Hippocampal formation (tissue), 2 donors: ENCODE measurements at regions not wholly inside any gene's neighbourhood (a gene's known extent, or its start where the extent isn't known, plus 50 kb on each side); places are given as distances from the start of the nearest gene placed in this dataset.

Source experiments
- DNase-seq, 2 donors: peaks; one replicate each; lab custom pipeline; 2025; lab: John Stamatoyannopoulos, UW

DNA sequence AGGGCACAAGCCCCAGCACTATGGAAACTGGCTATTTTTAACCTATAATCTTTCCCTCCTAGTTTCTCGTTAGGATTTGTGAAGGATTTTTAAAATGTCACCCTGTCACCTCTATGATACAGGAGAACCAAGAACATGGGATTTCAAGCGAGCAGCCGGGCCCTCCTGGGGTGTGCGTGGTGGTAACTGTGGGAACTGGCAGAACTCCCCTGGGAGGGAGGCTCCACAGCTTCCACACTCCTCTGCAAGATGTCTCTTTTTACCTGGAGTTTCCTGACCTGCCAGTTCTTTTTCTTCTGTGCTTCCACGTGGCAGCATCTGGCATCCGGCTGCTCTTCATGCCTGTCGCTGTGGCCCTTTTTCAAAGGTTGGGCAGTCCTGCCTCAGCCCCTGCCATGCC is 386.3 kb upstream of the MYT1L start:
- DNase-seq, result no peak

DNA sequence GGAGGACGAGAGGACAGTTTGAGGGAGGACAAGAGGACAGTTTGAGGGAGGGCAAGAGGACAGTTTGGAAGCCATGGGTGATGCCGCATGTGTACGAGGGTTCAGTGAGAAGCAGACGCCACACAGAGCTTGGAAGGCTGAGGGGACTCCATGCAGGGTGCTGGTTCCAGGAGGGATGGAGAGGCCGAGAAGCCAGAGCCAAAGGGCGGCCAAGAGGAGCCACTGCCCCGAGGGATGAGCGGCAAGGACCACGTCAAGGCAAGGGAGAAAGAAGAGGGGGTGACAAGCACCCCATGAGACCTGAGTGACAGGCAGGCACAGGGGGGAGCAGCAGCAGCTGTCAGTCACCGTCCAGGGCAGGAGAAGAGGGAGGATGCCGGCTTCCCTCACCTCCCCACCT is 385.7 kb upstream of the MYT1L start:
- DNase-seq, result no peak

DNA sequence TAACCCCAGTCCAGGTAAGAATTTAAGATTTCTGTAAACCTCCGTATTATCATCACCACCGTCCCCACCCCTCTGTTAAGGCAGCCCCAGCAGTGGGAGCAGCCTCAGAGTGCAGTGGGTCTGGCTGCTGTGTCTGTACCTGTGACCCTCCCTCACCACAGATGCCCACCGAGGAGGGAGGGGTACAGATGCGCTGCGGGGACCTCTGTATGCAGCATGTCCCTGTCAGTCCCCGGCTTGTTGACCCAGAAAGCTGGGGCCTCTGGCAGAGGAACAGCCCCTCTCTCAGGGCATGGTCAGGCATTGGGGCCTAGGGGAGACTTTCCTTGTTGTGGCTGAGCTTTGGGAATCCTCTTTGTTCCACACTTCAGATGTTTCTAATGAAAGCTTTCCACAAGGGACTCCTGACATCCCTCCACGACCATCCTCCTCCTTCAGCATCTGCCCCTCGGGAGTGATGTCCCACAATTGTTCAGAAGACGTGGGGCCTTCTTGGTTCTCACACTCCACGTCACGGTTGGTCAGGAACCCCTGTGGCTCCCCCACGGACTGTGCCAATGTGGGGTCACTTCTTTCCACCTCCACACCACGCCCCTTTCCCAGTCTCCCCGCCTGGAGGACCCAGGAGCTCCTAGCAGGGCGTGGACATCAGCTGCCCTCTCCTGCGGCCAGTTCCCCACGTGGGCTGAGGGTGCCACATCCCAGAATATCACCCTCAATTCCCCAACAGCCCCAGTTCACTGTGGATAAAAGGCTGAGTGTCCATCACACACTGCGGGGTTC is 384.2 kb upstream of the MYT1L start:
- no peak for DNase-seq

DNA sequence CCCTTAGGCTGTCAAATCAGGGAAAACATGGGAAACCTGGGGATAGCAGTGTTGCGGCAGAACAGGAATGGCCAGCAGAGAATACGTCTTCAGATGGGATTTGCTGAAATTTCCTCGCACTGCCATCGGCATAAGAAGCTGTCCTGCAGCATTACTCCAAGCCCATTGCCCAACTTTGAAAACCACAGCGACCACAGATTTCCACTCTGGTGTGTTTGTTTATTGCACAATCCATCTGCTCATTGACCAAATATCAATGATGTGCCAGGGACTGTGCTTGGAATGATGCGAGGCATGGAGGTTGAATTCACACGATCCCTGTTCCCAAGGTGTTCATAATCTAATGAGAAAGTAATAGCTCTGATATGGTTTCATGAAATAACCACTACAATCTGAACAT is 383.3 kb upstream of the MYT1L start:
- DNase-seq, result no peak

DNA sequence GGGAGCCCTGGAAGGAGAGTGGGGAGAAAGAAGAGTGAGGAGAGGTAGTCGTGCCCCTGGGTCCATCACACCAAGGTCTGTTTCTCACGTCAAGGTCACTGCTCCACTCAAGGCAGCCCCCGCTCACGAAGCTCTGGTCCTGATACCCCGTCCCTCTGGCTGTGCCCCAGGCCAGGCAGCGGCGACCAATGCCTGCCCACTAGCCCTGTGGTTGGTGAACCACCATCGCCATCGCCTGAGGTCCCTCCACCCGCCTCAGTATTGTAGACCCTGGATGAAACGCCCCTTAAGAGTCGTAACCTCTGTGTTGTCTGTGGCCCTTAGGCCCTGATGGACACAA is 378.3 kb upstream of the MYT1L start:
- no peak for DNase-seq

DNA sequence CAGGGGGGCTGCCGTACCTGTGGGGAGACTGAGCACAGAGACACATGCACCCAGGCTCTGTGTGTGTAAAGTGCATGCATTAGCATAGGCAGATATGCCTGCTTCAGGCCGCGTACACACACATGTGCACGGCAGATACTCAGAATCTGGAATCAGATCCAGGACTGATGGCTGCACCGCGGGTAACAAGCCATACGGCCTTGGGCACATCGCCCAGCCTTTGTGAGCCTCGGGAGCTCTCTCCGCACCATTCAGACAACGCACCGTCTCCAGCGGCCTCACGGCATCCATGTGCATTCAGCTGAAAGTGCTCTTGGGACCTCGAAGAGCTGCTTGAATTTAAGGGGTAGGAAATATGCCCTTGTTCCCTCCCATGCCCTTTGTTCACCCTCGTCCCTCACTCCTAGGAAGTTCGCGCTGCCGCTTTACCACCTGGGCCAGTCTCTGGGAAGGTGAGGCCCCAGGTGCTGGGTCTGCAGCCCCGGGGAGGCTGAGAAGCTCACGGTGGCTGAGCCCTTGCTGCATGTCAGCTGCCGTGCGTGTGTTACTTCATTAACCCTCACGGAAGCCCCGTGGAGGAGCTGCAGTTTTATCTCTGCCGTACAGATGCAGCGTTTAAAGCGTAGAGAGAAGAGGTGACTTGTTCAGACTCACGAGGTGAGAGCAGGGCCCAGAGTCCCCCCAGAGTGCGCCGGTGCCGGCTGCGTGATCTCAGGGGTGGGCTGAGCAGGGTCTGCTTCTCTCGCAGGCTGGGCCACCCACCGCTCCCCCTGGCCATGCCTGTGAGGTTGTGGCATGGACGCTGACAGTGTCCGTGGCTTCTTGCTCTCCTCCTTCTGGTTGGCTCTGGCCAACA is 377.7 kb upstream of the MYT1L start:
- no peak for DNase-seq

DNA sequence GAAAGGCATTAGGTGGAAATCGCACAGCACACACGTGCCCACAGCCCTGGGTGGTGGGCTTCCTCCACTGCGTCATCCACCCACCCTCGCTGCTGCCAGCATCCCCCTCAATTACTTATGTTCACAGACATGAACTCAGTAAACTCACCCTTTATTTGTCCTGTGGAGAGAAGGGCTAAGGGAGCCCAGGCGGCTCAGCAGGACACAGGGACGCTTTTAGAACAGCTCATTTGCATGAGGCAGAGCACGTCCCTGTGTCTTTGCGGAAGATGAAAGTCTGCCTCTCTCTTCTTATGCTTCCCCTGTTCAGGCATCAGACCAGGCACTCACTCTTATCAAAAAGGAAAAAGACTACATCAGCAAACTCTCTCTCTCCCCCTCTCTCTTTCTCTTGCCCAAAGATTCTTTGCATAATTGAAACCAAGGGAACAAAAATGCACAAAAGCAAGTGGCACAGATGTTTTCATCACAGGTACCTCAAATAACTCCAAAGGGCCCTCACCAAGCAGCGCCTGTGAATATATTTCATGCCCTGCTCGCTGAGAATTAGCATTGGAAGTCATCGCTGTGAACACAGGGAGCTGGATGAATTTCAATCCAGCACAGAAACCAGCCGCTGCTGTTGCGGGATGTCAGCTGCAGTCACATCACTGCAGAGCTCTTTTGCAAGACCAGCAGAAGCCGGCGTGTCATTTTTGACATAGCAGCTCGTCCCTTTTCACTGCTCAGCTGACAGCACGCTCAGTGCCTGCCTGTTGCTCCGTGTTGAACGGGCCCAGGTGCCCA is 376.3 kb upstream of the MYT1L start:
- DNase-seq, result no peak

DNA sequence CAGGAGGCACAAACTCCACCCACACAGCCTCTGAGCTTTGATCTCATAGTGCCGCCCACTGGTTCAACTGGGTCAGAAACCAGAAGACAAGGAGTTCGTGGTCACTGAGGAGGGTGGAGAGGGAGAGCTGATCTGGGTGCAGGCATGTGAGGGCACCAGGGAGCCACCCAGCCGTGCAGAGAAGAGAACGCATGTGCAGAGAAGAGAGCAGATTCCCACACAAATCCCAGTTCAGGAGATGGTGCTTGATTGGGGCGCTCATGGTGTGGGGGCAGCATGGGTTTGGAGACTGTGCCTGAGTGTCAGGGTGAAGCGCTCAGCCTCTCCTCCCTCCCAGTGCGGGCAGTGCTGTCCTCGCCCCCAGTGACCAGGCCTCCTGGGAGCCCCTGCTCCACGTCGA is 375.2 kb upstream of the MYT1L start:
- DNase-seq, result no peak

DNA sequence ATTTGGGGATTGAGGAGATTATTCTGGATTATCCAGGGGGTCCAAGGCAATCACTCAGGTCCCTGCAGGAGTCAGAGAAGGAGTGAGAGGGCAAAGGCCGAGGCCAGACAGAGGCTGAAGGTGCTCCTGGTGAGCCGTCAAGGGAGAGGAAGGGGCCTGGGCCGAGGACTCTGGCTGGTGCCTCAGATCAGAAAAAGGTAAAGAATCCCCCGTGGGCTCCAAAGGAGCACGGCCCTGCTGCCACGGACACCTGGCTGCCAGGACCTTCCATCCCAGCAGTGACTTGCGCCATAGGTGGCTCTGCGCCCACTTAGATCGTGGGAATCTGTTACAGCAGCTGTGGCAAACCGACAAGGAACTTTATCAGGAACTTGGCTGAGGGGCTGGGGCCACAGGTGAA is 374.8 kb upstream of the MYT1L start:
- no peak for DNase-seq

DNA sequence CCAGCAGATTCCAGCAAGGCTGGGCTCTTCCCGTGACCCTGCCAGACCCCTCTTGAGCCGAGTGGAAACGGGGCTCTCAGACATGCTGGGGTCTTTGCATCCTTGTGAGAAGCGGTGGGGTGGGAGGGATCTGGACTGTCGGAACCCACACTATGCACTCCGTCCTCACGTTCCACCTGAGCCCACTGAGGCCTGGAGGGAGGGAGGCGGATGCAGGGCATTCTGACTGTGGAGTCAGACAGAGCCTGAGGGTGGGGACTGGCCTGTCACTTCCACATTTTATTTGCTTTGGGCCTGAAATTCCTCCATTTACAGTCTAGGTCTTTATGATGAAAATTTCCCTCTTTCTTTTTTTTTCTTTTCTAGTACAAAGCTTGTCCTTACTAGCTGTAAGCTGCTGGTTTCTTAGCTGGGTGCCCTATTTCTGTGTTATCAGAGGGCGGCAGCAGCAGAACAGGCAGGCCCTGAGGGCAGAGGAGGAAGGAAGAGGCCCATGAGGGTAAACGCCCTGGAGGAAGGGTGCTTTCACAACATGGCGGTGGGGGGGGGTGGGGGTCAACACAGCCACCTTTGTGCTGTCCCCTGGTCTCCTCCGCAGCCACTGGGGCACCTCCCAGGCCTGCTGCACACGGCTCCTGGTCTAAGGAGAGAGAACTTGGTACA is 373.5 kb upstream of the MYT1L start:
- DNase-seq, result no peak

DNA sequence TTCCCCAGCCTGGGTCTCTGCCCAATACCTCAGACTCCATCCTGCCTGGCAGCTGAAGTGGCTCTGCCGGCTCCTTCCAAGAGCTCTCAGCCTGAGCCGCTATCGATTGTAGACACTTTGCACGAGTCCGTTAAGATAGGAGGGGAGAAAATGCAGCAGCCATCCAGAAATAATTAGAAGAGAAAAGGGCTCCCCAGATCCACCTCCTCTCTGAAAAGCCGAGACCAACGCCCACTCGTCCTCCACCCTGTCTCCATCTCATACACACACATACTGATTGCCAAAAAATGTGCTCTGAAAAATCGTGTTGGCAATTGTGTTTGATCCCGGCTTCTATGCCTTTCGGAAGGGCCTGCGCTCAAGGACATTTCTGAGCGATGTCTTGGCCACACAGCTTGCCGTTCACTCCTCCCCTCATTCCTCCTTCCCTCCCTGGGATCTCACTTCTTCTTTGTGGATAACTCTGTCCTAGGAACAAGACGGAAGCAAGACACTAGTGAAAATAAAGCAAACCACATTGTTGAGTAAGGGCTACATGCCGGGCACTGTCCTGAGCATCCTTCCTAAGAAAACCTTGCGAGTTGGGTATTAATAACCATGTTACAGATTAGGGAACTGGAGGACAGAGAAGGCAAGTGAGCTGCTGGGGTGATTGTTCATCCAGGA is 372.8 kb upstream of the MYT1L start:
- no peak for DNase-seq

DNA sequence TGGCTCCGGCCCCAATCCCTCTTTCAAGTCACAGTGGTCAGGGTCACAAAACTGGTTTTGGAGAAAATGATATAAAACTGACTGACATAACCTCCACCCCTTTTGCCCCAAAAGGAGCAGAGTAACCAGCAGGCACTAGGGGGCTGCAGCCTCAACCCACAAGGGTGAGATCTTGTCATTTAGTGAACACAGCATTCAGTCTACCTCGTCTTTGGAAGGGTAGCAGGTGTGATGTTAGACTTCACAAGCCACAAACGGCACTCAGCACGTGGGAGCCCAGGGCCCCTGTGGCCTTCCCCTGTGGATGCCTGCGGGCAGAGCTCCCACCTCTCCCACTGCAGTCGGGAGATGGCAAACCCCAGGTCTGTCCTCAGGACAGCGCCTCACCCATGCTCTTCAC is 372.1 kb upstream of the MYT1L start:
- no peak for DNase-seq

DNA sequence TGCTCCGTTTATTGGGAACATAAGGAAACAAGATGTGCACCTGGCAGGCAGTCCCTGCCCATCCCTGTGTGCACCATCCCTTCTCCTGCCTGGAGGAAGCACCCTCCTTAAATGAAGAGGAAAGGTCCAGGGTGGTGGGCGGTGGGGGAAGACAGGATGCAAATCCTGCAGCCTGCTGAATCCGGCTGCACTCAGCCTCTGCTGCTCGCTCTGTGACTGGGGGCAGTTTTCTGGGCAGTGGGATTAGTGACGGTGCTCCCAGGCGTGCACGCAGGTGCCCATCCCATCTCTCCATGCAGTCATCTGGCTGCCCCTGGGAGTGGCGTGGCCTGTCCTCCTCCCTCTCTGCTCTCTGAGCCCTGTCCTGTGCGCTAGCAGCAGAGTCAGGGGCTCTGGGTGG is 371.3 kb upstream of the MYT1L start:
- no peak for DNase-seq

DNA sequence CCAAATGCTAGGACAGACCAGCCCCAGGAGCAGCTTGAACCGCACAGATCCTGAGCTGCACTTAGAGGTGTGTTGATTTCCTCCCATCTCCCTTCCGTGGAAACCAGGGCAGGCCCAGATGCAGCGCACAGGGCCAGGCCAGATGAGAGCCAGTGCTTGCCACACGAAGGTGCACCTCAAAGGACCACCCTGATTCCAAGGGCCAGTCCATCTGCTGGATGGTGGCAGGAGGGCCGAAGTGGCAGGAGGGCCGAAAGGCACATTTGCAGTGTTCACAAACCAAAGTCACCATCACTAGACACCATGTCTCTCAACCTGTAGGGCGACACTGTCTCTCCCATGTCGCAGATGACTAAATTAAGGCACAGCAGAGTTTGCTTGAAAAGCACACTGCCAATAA is 370.7 kb upstream of the MYT1L start:
- DNase-seq, result no peak

DNA sequence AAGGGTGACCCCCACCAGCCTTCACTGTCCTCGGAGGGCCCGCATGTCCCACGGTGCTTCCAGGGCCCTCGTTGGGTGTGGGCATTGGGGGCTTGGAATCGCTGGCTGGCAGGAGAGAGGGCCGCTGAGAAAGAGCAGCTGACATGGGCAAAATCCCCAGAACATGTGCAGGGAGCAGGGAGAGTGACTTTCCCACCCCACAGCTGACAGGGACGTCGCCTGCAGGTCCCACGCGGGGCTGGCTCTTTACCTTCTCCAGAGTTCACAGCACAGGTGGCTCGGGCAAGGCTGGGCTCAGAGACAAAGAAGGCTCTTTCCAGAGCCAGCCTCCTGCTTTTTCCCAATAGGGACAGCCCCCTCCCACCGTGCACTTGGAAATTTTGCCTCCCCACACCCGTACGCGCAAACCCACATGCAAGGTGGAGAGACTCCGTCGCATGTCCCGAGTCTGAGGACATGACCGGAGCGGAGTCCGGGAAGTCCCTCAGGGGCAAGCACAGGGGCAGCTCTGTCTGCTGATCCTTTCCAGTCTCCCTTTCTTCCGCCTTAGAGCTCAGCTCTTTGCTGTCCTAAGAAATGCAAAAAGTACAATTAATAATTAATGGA is 370.2 kb upstream of the MYT1L start:
- no peak for DNase-seq

DNA sequence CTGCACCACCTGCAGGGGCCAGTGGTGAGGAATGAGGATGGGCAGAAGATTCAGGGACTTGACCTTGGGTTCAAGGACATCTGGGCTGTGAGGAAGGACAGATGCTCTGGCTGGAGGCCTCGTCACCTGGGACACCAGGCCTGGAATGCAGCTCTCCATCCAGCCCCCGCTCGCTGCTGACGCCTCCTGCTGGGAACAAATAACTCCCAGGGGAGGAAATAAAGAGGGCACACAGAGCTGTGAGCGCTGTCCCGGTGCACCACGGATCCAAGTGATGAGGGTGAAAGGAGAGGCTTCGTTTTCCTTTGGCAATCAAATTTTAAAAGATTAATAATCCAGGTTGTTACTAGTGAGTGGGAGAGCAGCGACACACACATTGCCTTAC is 368.0 kb upstream of the MYT1L start:
- DNase-seq, result no peak

DNA sequence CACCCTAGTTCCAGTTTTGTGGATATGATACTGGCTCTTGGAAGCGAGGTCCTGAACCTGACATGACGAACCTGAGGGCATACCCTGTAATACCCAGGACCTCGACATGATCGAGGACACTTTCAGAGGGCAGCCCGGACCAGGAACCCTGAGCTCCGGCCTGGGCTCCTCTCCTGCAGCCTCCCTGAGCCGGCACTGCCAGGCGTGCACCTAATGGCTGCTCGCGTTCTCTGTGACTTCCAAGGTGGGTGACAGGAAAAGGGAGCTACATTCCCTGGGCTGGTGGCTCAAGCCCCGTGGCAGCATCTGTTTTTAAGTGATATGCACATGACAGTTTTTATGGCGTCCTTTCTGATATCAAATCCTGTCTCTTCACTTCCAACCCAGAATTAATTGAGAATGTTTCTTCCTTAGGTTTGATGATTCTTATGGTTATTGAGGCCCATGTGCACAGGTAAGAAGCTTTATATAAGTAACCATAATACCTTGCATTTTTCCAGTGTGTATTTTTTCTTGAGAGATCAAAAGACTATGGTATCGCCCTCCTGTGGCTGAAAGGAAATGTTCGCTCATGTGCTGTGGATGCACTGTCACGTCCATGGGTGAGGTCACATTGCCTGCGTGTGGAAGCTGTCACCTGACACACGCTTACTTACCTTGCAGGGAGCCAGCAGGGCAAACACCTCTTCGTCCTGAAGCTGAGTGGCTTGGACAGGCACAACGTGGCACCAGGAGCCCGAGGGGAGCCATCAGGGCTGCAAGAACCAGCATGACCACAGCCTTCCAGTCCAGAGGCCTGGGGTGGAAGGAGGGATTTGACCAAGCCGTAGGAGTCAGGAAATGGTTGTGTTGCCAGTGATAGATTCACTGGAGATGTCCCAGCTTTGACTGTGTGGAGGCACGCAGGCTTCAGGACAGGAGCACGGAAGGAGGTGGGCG is 367.4 kb upstream of the MYT1L start:
- no peak for DNase-seq

DNA sequence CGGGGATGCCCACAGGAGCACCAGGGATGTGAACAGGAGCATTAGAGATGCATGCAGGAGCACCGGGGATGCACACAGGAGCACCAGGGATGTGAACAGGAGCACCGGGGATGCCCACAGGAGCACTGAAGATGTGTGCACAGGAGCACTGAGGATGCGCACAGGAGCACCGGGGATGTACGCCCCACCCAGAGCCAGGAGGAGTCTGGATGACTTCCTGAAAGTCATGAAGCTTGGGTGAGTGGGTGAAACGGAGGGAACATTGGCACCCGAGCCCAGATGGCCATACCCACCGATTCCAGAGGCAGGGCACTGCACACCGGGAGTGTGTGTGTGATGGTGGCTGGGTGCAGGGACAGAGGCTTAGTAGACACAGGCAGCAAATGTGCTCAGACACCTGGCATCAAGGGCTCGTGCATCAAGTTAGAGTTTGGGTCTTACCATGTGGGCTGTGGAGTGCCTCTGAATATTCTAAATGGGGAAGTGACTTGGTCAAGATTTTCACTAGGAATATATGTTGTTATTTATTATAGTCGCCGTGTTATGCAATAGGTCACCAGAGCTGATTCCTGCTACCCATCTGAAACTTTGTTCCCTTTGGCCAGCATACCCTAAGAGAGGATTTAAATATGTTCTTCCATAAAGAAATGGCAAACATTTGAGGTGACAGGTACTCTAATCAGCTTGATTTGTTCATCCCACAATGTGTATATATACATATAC is 365.8 kb upstream of the MYT1L start:
- no peak for DNase-seq

DNA sequence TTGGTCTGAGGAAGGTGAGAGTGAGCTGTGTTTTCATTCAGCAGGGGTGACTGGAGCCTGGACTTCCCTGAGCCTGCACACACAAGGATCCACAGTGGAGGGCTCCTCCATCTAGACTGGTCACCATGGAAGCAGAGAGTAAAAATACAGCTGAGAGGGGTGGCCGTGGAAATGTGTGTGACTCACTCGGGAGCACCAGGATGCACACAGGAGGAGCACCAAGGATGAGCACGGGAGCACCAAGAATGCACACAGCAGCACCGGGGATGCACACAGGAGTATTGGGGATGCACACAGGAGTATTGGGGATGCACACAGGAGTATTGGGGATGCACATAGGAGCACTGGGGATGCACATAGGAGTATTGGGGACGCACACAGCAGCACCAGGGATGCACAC is 365.2 kb upstream of the MYT1L start:
- no peak for DNase-seq
